ENCODE measurements at regions not wholly inside any gene's neighbourhood (a gene's known extent, or its start where the extent isn't known, plus 50 kb on each side); places are given as distances from the start of the nearest gene placed in this dataset.

GRCh38 chr1:68352202-68352601 is 97.6 kb downstream of the RPE65 start:
- DNase-seq, result no peak
- Mint-ChIP-seq H3K27ac (no peak overlapping the region), H3K4me3 (no peak overlapping the region), H3K4me1 (peaks cover 3% of the 10 kb centered on the region), H3K9me3 (no peaks in the 10 kb centered on the region), H3K36me3 (no peaks in the 10 kb centered on the region), H3K27me3 (no peaks in the 10 kb centered on the region)
- ATAC-seq (ENCODE audit: low read depth), result no peak
- POLR2A ChIA-PET, result no interaction called here

DNA sequence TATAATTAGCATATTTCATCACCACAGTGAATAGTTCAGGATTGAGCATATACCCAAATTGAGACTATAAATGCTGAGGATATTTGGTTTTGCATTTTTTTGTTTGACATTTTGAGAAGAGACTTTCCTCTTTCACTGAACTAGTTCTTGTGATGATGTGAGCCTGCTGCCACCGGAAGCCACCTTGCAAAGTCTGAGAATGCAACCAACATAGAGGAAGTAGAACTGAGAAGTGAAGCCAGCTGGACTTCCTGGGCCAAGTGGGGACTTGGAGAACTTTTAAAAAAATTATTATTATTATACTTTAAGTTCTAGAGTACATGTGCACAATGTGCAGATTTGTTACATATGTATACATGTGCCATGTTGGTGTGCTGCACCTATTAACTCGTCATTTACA is 102.3 kb downstream of the RPE65 start:
- H3K27ac Mint-ChIP-seq, result no peak overlapping the region
- H3K27me3 Mint-ChIP-seq, result no peaks in the 10 kb centered on the region
- POLR2A ChIA-PET, result no interaction called here
- ATAC-seq (ENCODE audit: low read depth) (peak; percentile 52), DNase-seq (no peak)
- peaks cover 5% of the 10 kb centered on the region for H3K4me1 Mint-ChIP-seq
- no peaks in the 10 kb centered on the region for H3K36me3 Mint-ChIP-seq
- no peak overlapping the region for H3K4me3 Mint-ChIP-seq
- H3K9me3 Mint-ChIP-seq, result no peaks in the 10 kb centered on the region

DNA sequence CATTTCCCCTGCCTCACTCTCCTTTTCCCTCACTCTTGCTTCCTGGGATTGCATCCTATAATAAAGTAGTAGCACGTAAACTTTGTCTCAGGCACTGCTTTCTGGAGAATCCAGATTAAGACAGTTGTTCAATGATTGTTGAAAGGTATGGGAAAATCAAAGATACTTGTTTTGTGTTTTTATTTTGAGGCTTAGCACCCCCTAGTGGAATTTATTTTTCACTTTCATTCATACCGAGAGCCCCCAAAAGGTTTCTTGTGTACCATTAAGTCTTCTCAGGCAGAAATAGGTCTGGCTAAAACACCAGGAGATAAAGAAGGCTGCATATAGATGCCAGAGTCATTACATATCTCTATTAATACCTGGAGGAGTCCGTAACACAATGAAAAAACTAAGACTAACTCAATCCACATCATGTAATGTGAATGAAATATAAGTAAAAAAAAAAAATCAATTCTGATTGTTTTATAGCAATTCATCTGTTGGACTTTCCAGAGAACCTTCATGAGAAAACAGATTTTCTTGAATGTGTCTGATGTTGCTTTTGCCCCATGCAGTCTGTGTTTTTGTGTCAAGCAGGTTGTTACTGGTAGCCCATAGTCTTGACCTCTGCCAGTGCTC is 103.5 kb downstream of the RPE65 start:
- Mint-ChIP-seq H3K4me3 (no peak overlapping the region), H3K4me1 (peaks cover 5% of the 10 kb centered on the region), H3K27ac (no peak overlapping the region), H3K36me3 (no peaks in the 10 kb centered on the region), H3K27me3 (no peaks in the 10 kb centered on the region), H3K9me3 (no peaks in the 10 kb centered on the region)
- POLR2A ChIA-PET, result no interaction called here
- no peak for ATAC-seq (ENCODE audit: low read depth)
- DNase-seq, result no peak

- H3K27me3 Mint-ChIP-seq, result no peaks in the 10 kb centered on the region
- H3K27ac Mint-ChIP-seq, result no peak overlapping the region
- no peaks in the 10 kb centered on the region for H3K36me3 Mint-ChIP-seq
- no peak for DNase-seq
- no peak overlapping the region for H3K4me3 Mint-ChIP-seq
- no peaks in the 10 kb centered on the region for H3K9me3 Mint-ChIP-seq
- ATAC-seq (ENCODE audit: low read depth), result no peak
- H3K4me1 Mint-ChIP-seq, result peaks cover 5% of the 10 kb centered on the region
- POLR2A ChIA-PET, result no interaction called here
Measured at GRCh38 chr1:68344208-68344607, 105.5 kb downstream of the RPE65 start.

DNA sequence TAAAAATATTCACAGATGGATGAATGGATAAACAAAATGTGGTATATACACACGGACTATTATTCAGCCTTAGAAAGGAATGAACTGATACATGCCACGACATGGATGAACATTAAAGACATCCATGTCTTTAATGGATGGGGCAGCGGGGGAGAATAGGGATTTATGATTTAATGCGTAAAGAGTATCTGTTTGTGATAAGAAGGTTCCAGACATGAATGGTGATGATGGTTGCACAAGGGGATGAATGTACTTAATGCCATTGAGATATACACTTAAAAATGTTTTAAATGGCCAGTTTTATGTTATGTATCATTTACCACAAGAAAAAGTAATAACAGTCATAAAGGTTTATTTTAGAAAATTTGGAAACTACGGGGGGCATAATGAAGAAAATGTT is 108.6 kb upstream of the WLS start:
- Mint-ChIP-seq H3K9me3 (no peaks in the 10 kb centered on the region), H3K27me3 (no peaks in the 10 kb centered on the region), H3K27ac (no peak overlapping the region), H3K4me3 (no peak overlapping the region), H3K4me1 (peaks cover 2% of the 10 kb centered on the region), H3K36me3 (no peaks in the 10 kb centered on the region)
- POLR2A ChIA-PET, result no interaction called here
- ATAC-seq (ENCODE audit: low read depth) (no peak), DNase-seq (no peak)

GRCh38 chr1:68339505-68339904 is 107.2 kb upstream of the WLS start:
- POLR2A ChIA-PET, result no interaction called here
- ATAC-seq (ENCODE audit: low read depth) (no peak), DNase-seq (no peak)
- Mint-ChIP-seq H3K36me3 (no peaks in the 10 kb centered on the region), H3K27me3 (no peaks in the 10 kb centered on the region), H3K9me3 (no peaks in the 10 kb centered on the region), H3K4me3 (no peak overlapping the region), H3K4me1 (peaks cover 2% of the 10 kb centered on the region), H3K27ac (no peak overlapping the region)

- Mint-ChIP-seq H3K4me1 (peaks cover 2% of the 10 kb centered on the region), H3K27me3 (no peaks in the 10 kb centered on the region), H3K36me3 (no peaks in the 10 kb centered on the region), H3K9me3 (no peaks in the 10 kb centered on the region), H3K27ac (no peak overlapping the region), H3K4me3 (no peak overlapping the region)
- ATAC-seq (ENCODE audit: low read depth), result no peak
- POLR2A ChIA-PET, result no interaction called here
- DNase-seq, result no peak
Measured at GRCh38 chr1:68338081-68338480, 105.8 kb upstream of the WLS start.

DNA sequence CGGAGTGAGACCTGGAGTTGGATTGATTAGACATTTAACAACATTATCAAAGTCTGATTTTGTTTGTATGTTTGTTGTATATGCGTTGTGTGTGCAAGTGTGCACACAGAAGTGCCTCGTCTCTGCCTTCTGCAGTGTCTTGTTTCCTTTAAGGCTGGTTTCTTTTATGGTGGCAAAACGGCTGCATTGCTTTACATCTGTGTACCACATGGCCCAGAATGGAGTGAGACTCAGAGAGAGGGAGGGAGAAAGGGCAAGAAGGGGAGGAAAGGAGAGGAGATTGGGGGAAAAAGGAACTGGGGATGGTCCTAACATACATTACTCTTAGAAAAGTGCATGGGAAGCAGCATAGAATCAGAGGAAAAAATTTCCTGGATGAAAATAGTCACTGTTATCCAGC is 99.7 kb upstream of the WLS start:
- H3K9me3 Mint-ChIP-seq, result no peaks in the 10 kb centered on the region
- DNase-seq (no peak), ATAC-seq (ENCODE audit: low read depth) (no peak)
- H3K27me3 Mint-ChIP-seq, result peaks cover 5% of the 10 kb centered on the region
- H3K27ac Mint-ChIP-seq, result no peak overlapping the region
- H3K4me1 Mint-ChIP-seq, result no peaks in the 10 kb centered on the region
- POLR2A ChIA-PET, result no interaction called here
- H3K36me3 Mint-ChIP-seq, result no peaks in the 10 kb centered on the region
- no peak overlapping the region for H3K4me3 Mint-ChIP-seq

GRCh38 chr1:68331117-68331865 is 99.0 kb upstream of the WLS start:
- ATAC-seq (ENCODE audit: low read depth), result no peak
- Mint-ChIP-seq H3K27me3 (peaks cover 7% of the 10 kb centered on the region), H3K4me3 (no peak overlapping the region), H3K4me1 (no peaks in the 10 kb centered on the region), H3K36me3 (no peaks in the 10 kb centered on the region), H3K27ac (no peak overlapping the region), H3K9me3 (no peaks in the 10 kb centered on the region)
- POLR2A ChIA-PET, result no interaction called here
- DNase-seq, result no peak

GRCh38 chr1:68330391-68330790 is 98.1 kb upstream of the WLS start:
- no peak for DNase-seq

GRCh38 chr1:68329096-68329835 is 96.9 kb upstream of the WLS start:
- Mint-ChIP-seq H3K4me3 (no peak overlapping the region), H3K9me3 (no peaks in the 10 kb centered on the region), H3K27me3 (peaks cover 7% of the 10 kb centered on the region), H3K27ac (no peak overlapping the region), H3K36me3 (no peaks in the 10 kb centered on the region), H3K4me1 (no peaks in the 10 kb centered on the region)
- DNase-seq (no peak), ATAC-seq (ENCODE audit: low read depth) (no peak)
- POLR2A ChIA-PET, result no interaction called here

More at GRCh38 chr1:68330391-68330790, 98.1 kb upstream of the WLS start:
- Mint-ChIP-seq H3K27ac (no peak overlapping the region), H3K36me3 (no peaks in the 10 kb centered on the region), H3K27me3 (peaks cover 7% of the 10 kb centered on the region), H3K9me3 (no peaks in the 10 kb centered on the region), H3K4me1 (no peaks in the 10 kb centered on the region), H3K4me3 (no peak overlapping the region)
- POLR2A ChIA-PET, result no interaction called here
- no peak for ATAC-seq (ENCODE audit: low read depth)

DNA sequence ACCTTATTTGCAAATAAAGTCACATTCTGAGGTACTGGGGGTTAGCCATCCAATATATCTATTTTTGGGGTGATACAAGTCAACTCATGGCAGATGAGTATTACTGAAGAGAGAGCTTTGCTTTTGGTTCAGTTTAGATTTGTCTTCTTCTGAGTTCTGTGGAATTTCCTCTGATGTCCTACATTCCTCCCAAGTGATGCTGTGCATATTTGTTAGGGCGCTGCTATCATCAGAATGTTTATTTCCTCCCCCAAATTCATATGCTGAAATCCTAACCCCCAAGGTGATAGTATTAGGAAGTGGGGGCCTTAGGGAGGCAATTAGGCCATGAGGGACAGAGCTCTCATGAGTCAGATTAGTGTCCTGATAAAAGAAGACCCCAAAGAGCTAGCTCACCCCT is 96.2 kb upstream of the WLS start:
- no peak overlapping the region for H3K4me3 Mint-ChIP-seq
- DNase-seq, result no peak
- no peaks in the 10 kb centered on the region for H3K9me3 Mint-ChIP-seq
- no peak overlapping the region for H3K27ac Mint-ChIP-seq
- no peak for ATAC-seq (ENCODE audit: low read depth)
- H3K4me1 Mint-ChIP-seq, result no peaks in the 10 kb centered on the region
- no peaks in the 10 kb centered on the region for H3K36me3 Mint-ChIP-seq
- H3K27me3 Mint-ChIP-seq, result peaks cover 7% of the 10 kb centered on the region
- POLR2A ChIA-PET, result no interaction called here

- H3K27ac Mint-ChIP-seq, result no peak overlapping the region
- POLR2A ChIA-PET, result no interaction called here
- DNase-seq (no peak), ATAC-seq (ENCODE audit: low read depth) (no peak)
- no peaks in the 10 kb centered on the region for H3K9me3 Mint-ChIP-seq
- no peak overlapping the region for H3K4me3 Mint-ChIP-seq
- H3K36me3 Mint-ChIP-seq, result no peaks in the 10 kb centered on the region
- no peaks in the 10 kb centered on the region for H3K4me1 Mint-ChIP-seq
- H3K27me3 Mint-ChIP-seq, result peaks cover 7% of the 10 kb centered on the region
Measured at GRCh38 chr1:68327414-68327813, 95.1 kb upstream of the WLS start.

DNA sequence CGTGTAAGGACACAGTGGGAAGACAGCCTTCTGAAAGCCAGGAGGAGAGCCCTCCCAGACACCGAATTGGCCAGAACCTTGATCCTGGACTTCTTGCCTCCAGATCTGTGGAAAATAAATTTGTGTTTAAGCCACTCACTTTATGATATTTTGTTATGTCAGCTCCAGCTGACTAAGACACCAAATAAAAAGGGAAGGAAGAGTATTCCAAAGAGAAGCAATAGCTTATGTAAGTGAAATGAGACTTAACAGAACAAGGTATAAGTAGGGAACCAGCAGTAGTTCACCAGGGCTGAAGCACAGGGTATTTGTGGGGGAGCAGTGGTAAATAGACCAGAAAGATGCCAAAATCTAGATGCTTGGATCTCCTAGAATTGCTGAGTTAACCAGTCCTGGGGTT is 94.2 kb upstream of the WLS start:
- ATAC-seq (ENCODE audit: low read depth) (no peak), DNase-seq (no peak)
- Mint-ChIP-seq H3K4me3 (no peak overlapping the region), H3K27me3 (peaks cover 5% of the 10 kb centered on the region), H3K9me3 (no peaks in the 10 kb centered on the region), H3K27ac (no peak overlapping the region), H3K36me3 (no peaks in the 10 kb centered on the region), H3K4me1 (no peaks in the 10 kb centered on the region)
- POLR2A ChIA-PET, result no interaction called here
